ENCODE measurements at regions not wholly inside any gene's neighbourhood (a gene's known extent, or its start where the extent isn't known, plus 50 kb on each side); places are given as distances from the start of the nearest gene placed in this dataset.

DNA sequence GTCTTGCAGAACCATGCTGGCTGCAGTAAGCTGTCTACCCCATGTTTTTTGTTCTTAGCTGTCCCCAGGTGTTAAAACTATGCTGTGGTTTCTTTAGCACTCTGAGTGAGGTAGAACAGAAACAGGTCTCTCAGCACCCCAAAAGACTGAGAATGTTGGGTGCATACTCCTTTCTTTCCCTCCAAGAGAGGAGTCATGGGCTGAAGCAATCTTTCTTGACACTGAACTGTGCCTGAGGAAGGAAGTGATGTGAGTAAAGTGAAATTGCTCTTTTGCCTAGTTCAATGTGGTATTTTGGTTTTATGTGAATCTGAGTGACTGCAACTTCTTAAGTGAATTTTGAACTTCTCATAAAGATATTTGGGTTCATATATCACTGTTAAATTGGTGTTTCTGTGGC, 138.0 kb upstream of the MCHR2 start:
- TF ChIP-seq, protein P1, sequence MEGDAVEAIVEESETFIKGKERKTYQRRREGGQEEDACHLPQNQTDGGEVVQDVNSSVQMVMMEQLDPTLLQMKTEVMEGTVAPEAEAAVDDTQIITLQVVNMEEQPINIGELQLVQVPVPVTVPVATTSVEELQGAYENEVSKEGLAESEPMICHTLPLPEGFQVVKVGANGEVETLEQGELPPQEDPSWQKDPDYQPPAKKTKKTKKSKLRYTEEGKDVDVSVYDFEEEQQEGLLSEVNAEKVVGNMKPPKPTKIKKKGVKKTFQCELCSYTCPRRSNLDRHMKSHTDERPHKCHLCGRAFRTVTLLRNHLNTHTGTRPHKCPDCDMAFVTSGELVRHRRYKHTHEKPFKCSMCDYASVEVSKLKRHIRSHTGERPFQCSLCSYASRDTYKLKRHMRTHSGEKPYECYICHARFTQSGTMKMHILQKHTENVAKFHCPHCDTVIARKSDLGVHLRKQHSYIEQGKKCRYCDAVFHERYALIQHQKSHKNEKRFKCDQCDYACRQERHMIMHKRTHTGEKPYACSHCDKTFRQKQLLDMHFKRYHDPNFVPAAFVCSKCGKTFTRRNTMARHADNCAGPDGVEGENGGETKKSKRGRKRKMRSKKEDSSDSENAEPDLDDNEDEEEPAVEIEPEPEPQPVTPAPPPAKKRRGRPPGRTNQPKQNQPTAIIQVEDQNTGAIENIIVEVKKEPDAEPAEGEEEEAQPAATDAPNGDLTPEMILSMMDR (conservative IDR thresholded peaks at IDR 0.05 in 1 of 2, IDR thresholded peaks at IDR 0.05 in 1 of 2; ENCODE audit: extremely low read depth in 1 of 2, insufficient read depth in 1 of 2, low read depth in 1 of 2, low read length in 2 of 2): no peak
- TF ChIP-seq EZH2 (IDR thresholded peaks at IDR 0.05; ENCODE audit: borderline replicate concordance, low read length): no peak
